ENCODE measurements at regions not wholly inside any gene's neighbourhood (a gene's known extent, or its start where the extent isn't known, plus 50 kb on each side); places are given as distances from the start of the nearest gene placed in this dataset.
"Not testable (repeated sequence)": the region's sequence is repeated elsewhere in the genome, so short reads cannot be mapped to it uniquely, and the experiment has no call there.

DNA sequence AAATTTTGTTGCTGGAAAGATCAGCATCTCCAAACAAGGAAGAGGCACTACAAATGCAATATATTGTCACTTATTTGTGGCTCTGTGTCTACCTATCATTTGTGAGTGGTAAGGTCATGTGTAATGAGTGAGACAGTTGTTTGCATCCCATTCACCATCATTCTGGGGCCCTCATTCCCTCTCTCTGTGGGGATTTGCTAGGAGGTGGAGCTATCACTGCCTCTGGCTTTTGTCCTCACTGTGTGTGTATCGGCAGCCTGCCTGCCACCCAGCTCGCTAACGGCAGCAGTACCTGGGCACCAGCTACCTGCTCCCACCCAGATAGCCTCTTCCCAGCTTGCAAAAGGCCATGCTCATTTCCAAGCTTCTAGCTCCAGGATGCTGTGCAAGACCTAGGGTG lies 379.2 kb upstream of the ZFHX3 start:
- DNase-seq: no peak

DNA sequence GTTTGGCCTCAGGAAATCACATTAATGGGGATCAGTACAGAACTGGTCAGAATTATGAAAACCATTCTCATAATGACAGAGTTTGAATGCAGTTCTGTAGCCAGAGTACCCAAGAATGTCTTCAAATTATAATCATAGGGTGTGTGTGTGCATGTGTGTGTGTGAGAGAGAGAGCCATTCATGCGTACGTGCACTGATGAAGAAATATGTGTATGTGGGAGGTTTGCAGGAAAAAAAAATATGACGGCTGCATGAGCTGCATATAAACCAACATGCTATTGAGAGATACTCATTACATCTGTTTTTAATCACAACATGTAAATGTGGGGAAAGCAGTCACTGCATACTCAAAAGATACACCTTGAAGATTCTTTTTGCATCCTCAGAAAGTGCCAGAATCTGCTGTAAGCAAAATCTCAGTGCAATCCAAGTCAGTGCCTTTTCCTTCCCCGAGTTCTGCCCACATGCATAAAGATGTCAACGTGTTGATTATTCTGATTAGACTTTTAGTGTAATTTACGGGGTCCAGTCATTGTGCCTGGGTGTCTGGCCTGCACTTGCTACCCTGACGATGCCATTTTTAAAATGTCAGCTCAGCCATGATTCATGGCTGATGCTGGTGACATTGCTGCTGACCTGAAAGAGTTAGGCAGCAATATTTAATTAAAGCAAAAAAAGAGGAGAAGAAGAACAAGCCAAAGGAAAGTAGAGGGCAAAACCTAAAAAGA lies 378.7 kb upstream of the ZFHX3 start:
- DNase-seq: no peak

DNA sequence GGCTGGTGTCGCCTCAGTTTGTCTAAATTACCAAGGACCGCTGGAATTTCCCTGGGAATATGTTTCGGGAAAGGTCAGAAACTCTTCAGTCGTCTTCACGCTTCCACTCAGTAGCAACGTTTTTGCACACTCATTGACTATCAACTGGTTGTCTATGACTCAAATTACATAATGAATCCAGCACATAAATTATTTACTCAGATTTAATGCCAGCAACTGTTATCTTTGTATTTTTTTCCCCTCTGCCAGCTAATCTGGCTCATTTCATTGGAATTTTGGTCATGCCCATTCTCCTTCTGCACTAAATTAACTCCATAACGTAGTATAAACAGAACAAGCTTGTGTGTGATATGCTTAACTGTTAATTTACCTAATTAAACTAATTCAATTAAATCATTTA lies 372.7 kb upstream of the ZFHX3 start:
- DNase-seq: no peak

DNA sequence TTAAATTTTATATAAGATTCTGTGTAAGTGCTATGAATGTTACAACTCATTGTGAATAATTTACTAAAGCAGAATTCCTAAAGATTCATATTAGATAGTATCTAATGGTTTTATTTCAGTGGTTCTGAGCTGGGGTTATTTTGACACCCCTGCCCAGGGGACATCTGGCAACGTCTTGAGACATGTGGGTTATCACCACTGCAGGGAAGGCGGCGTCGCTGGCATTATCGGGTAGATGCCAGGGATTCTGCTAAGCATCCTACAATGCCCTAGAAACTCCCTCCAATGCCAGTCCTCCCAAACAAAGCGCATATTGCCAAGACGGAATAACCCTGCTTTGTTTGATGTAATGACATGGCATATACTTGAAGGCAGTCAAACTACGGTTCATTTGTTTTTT lies 372.3 kb upstream of the ZFHX3 start:
- no peak for DNase-seq

DNA sequence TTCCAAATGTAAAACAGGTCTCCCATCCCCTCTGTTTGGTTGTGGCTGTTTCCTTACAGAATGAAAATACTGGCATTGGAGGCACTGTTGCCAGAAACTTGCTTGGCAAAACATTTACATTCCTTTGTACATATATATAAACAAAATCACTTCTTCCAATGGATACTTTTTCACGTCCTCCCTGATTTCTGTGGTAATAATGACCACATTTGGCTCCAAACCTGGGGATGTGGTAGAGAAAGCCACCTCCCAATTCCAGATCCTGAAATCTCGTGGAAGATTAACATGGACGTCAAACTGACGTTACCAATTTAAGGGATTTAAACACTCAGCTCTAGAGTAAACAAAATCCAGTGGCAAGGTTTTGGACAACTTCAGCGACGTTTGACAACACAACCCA lies 370.8 kb upstream of the ZFHX3 start:
- no peak for DNase-seq

DNA sequence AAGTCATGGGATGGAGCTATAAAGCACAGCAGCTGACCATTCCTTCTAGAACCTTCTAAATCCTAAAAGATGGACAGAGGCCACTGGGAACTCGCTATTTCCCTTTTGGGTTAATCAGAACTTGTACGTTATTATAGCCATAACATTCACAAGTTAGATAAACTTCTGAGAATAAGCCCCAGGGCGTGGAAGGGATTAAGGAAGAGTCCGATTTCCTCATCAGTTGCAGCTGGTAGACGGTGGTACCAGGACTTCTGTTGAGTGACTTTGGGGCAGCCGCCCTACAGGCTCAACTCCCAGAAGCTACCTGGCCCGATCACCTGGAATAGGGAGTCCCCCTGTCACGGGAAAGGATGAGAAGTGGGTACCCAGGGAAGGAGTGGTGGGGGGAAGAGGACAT lies 370.1 kb upstream of the ZFHX3 start:
- no peak for DNase-seq

DNA sequence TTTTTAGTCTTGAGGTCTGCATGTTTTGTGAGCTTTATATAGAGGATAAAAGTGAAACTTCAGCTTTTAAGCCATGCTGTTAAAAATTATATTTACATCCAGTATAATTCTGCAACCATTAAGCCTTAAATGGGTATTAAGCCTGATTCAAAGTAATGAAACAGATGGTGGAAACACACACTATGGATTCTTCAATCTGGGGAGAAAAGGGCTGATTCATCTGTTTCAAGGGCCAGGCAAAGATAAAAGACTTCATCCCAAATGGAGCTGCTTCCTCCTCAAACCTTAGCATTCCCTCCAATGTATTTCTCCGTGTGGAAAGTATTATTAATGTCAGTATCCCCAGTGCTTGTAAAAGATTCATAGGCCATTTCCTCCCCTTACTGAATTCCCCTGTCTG lies 367.4 kb upstream of the ZFHX3 start:
- no peak for DNase-seq

DNA sequence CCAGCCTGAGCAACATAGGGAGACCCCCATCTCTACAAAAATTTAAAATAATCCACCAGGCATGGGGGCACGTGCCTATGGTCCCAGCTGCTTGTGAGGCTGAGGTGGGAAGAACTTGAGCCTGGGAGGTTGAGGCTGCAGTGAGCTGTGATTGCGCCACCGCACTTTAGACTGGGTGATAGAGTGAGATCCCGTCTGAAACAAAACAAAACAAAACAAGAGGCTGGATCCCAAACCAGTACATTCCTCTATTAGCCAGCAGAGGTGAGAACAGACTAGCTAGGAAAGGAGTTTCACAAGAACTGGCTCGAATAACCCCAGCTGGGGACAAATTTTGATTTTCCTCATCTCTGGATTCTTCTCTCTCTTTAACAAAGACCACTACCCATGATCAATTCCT lies 366.7 kb upstream of the ZFHX3 start:
- DNase-seq: no peak

DNA sequence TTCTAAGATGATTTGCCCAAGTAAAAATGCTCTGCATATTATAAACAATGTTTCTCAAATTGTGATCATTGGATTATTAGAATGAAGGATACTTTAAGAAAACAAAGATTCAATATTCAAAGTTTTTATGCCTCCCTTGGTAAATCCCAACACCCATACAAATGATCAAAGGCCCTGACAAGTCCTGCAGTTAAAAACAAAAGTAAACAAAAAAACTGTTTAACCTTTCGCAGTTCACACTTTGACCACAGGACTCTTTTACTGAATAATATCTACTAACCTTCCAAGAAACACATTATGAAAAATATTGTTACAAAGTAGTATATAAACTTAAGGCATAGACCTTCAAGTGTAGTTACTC lies 365.9 kb upstream of the ZFHX3 start:
- DNase-seq: no peak

DNA sequence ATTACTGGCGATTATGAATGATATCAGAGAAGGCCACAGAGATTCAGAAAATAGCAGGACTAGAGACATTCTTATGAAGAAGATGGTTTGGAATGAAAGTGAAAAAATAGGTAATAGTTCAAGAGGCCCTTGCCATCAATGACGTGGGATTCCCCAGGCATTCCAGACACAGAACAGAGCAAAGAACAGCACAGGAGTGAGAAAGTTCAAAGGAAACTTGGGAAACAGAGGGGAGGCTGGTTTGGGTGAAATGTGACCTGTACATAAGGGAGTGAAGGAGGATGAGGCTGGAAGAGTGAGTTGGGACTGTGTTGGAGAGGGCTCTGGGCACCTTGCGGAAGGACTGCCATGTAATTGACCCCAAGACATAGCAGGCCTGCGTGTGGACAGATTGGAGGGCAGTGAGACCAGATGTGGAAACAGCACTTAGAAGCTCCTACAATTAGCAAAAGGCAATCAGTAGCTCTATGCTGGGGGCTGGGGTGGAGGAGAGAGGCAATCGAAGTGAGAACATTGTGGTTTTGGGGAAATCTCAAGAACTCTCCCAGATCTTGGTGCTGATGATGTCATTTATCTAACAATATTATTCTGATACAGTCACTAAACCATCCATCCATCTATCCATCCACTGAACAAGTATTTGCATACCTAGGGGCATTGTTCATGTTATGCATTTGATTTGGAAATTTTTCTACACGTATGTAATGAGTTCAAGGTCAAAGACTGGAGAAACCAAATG lies 365.3 kb upstream of the ZFHX3 start:
- no peak for DNase-seq

DNA sequence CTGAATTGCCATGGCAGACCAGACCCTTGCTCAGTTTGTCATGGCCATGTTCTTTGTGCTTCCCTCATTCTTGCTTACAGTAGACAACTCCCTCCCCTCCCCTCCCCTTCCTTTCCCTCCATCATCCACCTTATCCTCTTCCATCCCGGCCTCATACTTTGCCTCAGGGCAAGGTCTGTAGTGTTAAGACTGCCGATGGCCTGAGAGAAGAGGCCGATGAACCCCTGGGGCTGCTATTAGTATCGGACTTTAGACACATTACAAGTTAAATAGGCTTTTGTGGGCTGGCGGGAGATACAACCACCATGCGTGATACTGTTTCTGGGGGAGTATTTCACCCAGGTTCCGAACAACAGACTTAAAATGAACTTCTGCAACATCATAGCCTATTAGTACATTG lies 364.5 kb upstream of the ZFHX3 start:
- DNase-seq: no peak

DNA sequence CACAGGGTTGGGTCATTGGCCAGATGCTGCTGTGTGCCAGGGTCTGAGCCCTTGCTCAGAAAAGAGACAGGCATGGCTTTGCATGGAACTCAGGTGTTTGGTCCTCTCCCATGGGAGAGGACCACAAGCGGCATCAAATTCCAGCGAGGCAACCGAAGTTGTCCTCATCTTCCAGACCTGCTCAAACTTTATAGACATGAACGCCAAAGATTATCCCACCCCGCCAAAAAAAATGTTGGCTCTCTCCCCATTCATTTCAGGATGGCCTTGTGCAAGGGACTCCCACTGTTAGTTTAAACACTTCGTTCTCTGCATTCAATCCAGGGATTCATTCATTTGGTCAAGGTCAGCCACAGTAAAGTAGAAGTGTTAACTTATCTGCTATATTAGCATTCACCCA lies 360.8 kb upstream of the ZFHX3 start:
- DNase-seq: no peak

DNA sequence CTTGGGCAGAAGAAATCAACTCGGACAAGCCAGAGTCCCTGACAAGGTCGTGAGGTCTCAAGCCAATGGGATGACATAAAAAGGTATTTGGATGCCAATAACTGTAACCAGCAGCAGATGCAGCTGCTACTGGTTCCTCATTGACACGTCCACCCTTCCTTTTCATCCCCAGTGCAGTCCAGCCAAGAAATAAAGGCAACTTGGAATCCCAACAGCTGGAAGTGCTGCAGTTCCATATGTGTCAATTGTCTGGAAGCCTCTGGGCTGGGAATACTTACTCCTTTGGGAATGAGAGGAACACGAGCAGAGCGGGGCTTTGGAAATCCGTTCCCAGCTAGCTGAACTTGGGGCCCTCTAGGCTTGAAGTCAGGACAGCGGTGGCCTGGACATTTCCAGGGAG lies 360.4 kb upstream of the ZFHX3 start:
- DNase-seq: no peak

DNA sequence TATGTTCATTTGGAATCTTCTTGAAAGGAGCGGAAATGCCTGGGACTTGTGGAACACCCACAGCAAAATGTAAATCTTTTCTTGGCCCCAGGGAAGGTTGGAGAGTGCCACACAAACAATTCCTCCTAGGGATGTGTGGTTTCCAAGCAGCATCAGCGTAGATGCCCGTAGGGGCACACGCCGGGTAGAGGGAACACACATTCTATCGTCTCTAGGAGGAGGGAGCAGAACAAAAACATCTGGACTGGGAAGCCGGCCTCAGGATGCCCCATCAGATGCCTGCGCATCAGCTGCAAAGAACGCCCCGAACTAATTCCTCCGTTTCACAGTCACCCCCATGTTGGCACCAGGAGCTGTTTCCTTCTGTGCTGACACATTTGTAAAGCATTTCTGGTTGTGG lies 357.9 kb upstream of the ZFHX3 start:
- DNase-seq: no peak

DNA sequence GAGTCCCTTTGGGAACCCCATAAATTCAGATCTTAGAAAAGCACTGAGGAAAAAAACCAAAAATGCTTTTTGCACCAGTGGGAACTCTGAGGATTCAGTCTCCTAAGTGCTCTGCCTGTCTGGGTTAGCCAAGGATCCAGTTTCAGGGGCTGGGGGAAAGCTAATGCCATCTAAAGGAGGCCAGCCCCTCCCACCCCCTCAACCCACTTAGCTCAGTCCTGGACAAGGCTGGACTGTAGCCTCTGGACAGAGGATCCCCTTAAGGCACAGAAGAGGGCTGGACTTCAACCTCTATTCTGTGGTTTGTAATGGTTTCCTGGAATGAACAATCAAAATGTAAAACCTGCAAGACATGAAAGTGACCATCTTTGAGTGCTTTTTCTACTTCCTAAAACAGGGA lies 356.1 kb upstream of the ZFHX3 start:
- DNase-seq: no peak

DNA sequence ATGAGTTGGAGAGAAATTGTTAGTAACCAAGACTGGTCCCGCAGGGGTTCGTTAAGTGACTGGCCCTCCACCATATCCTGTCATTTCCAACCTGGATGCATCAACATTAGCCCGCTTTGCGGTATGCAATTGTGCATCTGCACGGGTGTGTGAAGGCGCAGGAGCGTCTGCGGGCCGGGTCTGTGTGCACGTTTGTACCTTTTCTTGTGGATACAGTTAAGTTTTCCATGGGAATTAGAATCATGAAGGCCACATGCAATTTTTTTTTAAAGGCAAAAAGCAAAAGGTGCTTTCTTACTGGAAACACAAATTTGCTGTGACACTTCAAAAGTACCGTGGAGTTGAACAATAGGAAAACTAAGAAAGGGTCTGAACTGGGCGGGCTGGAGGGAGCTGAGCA lies 355.4 kb upstream of the ZFHX3 start:
- DNase-seq: no peak

DNA sequence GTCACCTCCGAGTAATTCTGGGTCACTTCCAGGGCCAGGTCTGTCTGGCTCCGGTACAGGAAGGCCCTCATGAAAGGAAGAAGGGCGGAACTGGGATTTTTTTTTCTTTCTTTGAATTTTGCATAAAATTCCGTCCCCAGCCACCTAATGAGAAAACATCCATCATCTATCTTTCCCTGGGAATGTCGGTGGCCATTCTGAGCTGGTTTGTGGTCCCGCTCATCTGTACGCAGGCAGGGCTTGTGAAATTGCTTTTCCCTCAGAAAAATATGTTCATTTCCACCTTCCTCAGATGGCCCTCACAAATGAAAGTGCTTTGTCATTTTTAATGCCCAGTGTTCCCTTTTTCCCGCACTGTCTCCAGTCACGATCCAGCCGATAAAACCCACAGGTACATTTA lies 353.0 kb upstream of the ZFHX3 start:
- no peak for DNase-seq

DNA sequence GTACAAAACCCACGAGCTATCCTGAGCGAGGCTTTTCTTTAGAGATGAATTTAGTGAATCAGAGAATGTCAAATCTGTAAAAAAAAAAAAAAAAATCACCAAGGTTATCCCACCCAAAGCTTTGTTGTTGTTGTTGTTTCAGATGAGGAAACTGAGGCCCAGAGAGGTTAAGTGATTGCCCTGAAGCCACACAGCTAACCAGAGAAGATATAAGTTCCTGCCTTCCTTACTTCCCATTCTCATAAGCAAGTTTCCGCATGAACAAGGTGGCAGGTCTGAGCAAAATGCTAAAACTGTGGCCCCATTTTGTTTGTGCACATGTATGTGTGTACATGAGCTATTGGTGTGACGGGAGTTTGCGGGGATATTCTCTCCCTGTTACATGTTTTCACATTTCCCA lies 352.1 kb upstream of the ZFHX3 start:
- no peak for DNase-seq

DNA sequence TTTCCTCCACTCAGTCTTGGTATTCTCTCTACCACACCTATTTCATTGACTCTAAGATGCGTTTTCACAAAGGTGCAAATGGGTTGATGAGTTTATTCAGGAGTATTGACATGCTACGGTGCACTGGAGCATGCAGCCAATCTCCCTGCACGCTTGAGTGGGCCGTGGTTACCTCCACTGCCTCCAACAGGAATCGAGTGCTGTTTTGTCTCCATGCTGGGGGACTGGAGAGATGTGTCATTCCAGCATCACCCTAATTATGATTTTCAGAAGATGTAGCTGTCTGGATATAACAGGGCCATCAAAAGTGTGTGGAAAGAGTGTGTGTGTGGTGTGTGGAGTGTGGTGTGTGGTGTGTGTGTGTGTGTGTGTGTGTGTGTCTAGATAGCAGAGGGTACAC lies 351.6 kb upstream of the ZFHX3 start:
- no peak for DNase-seq

DNA sequence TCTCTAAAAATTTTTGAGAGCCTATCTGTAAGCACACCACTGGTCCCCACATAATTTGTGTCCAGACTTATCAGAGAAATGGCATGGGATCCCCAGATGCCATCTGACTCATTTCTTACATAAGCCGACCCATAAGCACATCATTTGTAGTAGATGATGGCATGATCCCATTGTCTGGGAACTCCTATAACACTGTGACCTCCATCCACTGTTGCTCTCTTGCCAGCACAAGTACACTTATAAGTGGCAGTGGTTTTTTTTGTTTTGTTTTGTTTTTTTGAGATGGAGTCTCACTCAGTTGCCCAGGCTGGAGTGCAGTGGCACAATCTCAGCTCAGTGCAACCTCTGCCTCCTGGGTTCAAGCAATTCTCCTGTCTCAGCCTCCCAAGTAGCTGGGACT lies 350.7 kb upstream of the ZFHX3 start:
- not testable (repeated sequence) for DNase-seq

DNA sequence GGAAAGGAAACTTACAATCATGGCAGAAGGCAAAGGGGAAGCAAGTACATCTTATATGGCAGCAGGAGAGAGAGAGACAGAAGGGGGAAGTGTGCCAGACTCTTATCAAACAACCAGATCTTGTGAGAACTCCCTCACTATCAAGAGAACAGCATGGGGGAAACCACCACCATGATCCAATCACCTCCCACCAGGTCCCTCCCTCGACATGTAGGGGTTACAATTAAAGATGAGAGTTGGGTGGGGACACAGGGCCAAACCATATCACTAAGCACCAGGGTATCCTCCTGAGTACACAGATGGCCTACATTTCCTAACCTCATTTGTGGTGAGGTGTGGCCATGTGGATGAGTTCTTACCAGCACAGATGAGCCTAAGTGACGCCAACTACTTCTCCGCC lies 348.6 kb upstream of the ZFHX3 start:
- DNase-seq: no peak

DNA sequence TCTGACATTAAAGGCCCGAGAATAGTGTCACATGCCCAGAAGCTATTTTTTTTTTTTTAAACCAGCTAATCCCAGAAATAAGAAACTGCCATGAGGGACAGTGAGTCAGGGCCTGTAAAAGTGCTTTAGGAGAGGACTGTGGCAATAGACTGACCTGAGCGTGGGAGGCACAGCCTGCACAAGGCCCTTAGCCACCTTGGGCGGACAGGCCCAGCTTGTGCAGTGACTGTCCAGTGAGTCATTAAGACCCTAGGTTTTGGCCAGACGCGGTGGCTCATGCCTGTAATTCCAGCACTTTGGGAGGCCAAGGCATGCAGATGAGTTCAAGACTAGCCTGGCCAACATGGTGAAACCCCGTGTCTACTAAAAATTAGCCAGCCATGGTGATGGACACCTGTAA lies 343.0 kb upstream of the ZFHX3 start:
- DNase-seq: no peak

DNA sequence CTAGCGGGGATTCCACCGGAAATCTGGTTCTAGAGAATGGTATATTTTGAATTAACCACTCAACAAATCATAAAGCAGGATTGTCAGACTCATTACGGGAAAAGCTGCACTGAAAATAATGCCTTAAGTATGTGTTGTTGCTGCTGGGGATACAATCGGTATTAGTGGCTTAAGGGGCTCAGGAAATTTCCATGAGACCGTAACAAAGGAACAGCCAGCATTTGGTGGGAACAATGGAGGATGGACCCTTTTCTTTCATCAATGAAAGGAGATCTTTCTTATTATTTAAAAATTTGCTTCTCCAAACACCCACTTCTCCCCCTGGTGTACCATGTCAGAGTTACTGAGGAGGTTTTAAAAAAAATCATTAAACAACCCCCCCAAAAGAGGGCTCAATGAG lies 342.6 kb upstream of the ZFHX3 start:
- DNase-seq: no peak

DNA sequence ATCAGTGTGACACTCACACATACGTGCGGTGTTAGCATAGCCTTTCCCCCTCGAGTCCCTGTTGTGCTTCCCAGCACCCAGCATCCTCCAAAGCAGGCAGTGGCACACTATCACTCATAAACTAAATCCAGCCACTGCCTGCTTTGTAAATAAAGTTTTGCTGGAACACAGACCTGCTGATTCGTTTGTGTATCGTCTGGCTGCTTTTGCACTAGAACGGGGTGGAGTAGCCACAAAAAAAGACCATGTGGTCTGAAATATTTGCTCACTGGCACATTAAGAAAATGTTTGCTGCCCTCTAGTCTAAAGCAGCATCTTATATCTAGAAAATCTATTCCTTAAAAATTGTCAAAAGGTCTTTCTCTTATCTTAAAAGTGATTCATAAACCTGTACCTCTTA lies 341.2 kb upstream of the ZFHX3 start:
- DNase-seq: no peak

DNA sequence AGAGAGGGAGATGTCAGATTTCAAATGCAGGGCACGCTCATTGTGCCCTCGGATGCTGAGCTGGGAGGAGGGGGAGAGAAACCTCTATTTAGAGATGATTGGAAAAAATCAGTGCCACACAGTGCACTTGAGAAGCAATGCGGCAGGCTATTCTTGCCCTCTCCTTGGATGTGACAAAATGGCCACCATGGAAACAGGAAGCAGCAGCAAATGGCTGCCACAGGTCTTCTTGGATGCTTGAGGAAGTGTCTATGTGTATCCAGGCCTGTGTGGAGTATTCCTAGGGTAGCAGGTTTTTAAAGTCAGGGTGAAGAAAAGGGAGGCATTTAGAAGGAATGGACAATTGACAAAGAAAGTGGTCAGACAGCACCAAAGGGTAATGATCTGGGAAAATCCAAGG lies 340.1 kb upstream of the ZFHX3 start:
- DNase-seq: no peak
